ENCODE measurements at regions not wholly inside any gene's neighbourhood (a gene's known extent, or its start where the extent isn't known, plus 50 kb on each side); places are given as distances from the start of the nearest gene placed in this dataset.

- no peak overlapping the region for H3K4me3 ChIP-seq (ENCODE audit: severe bottlenecking)
- ATAC-seq (ENCODE audit: low read depth): no peak
- no peak for TF ChIP-seq CTCF (IDR thresholded peaks at IDR 0.05; ENCODE audit: poor library complexity, severe bottlenecking)
- H3K27ac ChIP-seq (ENCODE audit: poor library complexity, severe bottlenecking): no peak overlapping the region
- H3K27me3 ChIP-seq (ENCODE audit: insufficient read depth, poor library complexity, severe bottlenecking): no peaks in the 10 kb centered on the region
- H3K4me1 ChIP-seq (ENCODE audit: insufficient read depth, poor library complexity, severe bottlenecking): no peaks in the 10 kb centered on the region
- no peaks in the 10 kb centered on the region for H3K36me3 ChIP-seq (ENCODE audit: low read depth)
- H3K9me3 ChIP-seq (ENCODE audit: severe bottlenecking): no peaks in the 10 kb centered on the region
- DNase-seq (ENCODE audit: low spot score): no peak
Measured at GRCh38 chr11:43119275-43119970, 192.4 kb upstream of the API5 start.

- no peaks in the 10 kb centered on the region for H3K4me1 ChIP-seq (ENCODE audit: insufficient read depth, poor library complexity, severe bottlenecking)
- no peaks in the 10 kb centered on the region for H3K27me3 ChIP-seq (ENCODE audit: insufficient read depth, poor library complexity, severe bottlenecking)
- ATAC-seq (ENCODE audit: low read depth) (no peak), DNase-seq (ENCODE audit: low spot score) (no peak)
- H3K9me3 ChIP-seq (ENCODE audit: severe bottlenecking): no peaks in the 10 kb centered on the region
- no peaks in the 10 kb centered on the region for H3K36me3 ChIP-seq (ENCODE audit: low read depth)
- H3K27ac ChIP-seq (ENCODE audit: poor library complexity, severe bottlenecking): no peak overlapping the region
- no peak for TF ChIP-seq CTCF (IDR thresholded peaks at IDR 0.05; ENCODE audit: poor library complexity, severe bottlenecking)
- no peak overlapping the region for H3K4me3 ChIP-seq (ENCODE audit: severe bottlenecking)
Measured at GRCh38 chr11:43122546-43122945, 189.2 kb upstream of the API5 start.

- H3K27me3 ChIP-seq (ENCODE audit: insufficient read depth, poor library complexity, severe bottlenecking): no peaks in the 10 kb centered on the region
- no peak for TF ChIP-seq CTCF (IDR thresholded peaks at IDR 0.05; ENCODE audit: poor library complexity, severe bottlenecking)
- H3K4me1 ChIP-seq (ENCODE audit: insufficient read depth, poor library complexity, severe bottlenecking): no peaks in the 10 kb centered on the region
- ATAC-seq (ENCODE audit: low read depth) (no peak), DNase-seq (ENCODE audit: low spot score) (no peak)
- no peak overlapping the region for H3K27ac ChIP-seq (ENCODE audit: poor library complexity, severe bottlenecking)
- H3K9me3 ChIP-seq (ENCODE audit: severe bottlenecking): no peaks in the 10 kb centered on the region
- H3K4me3 ChIP-seq (ENCODE audit: severe bottlenecking): no peak overlapping the region
- no peaks in the 10 kb centered on the region for H3K36me3 ChIP-seq (ENCODE audit: low read depth)
Measured at GRCh38 chr11:43123443-43123842, 188.4 kb upstream of the API5 start.

GRCh38 chr11:43124272-43124935, 187.4 kb upstream of the API5 start:
- Histone ChIP-seq H3K36me3 (ENCODE audit: low read depth) (no peaks in the 10 kb centered on the region), H3K27me3 (ENCODE audit: insufficient read depth, poor library complexity, severe bottlenecking) (no peaks in the 10 kb centered on the region), H3K27ac (ENCODE audit: poor library complexity, severe bottlenecking) (no peak overlapping the region), H3K4me1 (ENCODE audit: insufficient read depth, poor library complexity, severe bottlenecking) (no peaks in the 10 kb centered on the region), H3K4me3 (ENCODE audit: severe bottlenecking) (no peak overlapping the region), H3K9me3 (ENCODE audit: severe bottlenecking) (no peaks in the 10 kb centered on the region)
- no peak for TF ChIP-seq CTCF (IDR thresholded peaks at IDR 0.05; ENCODE audit: poor library complexity, severe bottlenecking)
- ATAC-seq (ENCODE audit: low read depth) (no peak), DNase-seq (ENCODE audit: low spot score) (no peak)

- Histone ChIP-seq H3K9me3 (ENCODE audit: severe bottlenecking) (no peaks in the 10 kb centered on the region), H3K4me3 (ENCODE audit: severe bottlenecking) (no peak overlapping the region), H3K4me1 (ENCODE audit: insufficient read depth, poor library complexity, severe bottlenecking) (no peaks in the 10 kb centered on the region), H3K36me3 (ENCODE audit: low read depth) (no peaks in the 10 kb centered on the region), H3K27ac (ENCODE audit: poor library complexity, severe bottlenecking) (no peak overlapping the region), H3K27me3 (ENCODE audit: insufficient read depth, poor library complexity, severe bottlenecking) (no peaks in the 10 kb centered on the region)
- ATAC-seq (ENCODE audit: low read depth): no peak
- no peak for TF ChIP-seq CTCF (IDR thresholded peaks at IDR 0.05; ENCODE audit: poor library complexity, severe bottlenecking)
- DNase-seq (ENCODE audit: low spot score): no peak
Measured at GRCh38 chr11:43129329-43129728, 182.5 kb upstream of the API5 start.
